ENCODE measurements at regions not wholly inside any gene's neighbourhood (a gene's known extent, or its start where the extent isn't known, plus 50 kb on each side); places are given as distances from the start of the nearest gene placed in this dataset.

- DNase-seq = no peak
These were observed 497.5 kb upstream of the CITED2 start for GRCh38 chr6:139871803-139872510.

GRCh38 chr6:139871165-139871710 lies 496.8 kb upstream of the CITED2 start:
- no peak for DNase-seq

- DNase-seq = no peak
These were observed 494.1 kb upstream of the CITED2 start for GRCh38 chr6:139868576-139868975.

- no peak for DNase-seq
These were observed 489.5 kb upstream of the CITED2 start for GRCh38 chr6:139863964-139864363.

- DNase-seq = no peak
These were observed 488.9 kb upstream of the CITED2 start for GRCh38 chr6:139863346-139863745.

- no peak for DNase-seq
These were observed 487.9 kb upstream of the CITED2 start for GRCh38 chr6:139862311-139862710.

- DNase-seq = no peak
These were observed 485.8 kb upstream of the CITED2 start for GRCh38 chr6:139860203-139860602.

GRCh38 chr6:139858429-139858828 lies 484.0 kb upstream of the CITED2 start:
- no peak for DNase-seq

- DNase-seq = no peak
These were observed 482.7 kb upstream of the CITED2 start for GRCh38 chr6:139857143-139857542.

- DNase-seq = no peak
These were observed 482.1 kb upstream of the CITED2 start for GRCh38 chr6:139856562-139856961.

GRCh38 chr6:139855671-139856311 lies 481.3 kb upstream of the CITED2 start:
- no peak for DNase-seq

GRCh38 chr6:139853302-139853992 lies 479.0 kb upstream of the CITED2 start:
- DNase-seq = no peak

GRCh38 chr6:139852488-139853140 lies 478.2 kb upstream of the CITED2 start:
- DNase-seq = no peak

- no peak for DNase-seq
These were observed 477.6 kb upstream of the CITED2 start for GRCh38 chr6:139852067-139852466.

GRCh38 chr6:139851206-139851605 lies 476.8 kb upstream of the CITED2 start:
- no peak for DNase-seq

- DNase-seq = no peak
These were observed 476.1 kb upstream of the CITED2 start for GRCh38 chr6:139850512-139850911.

GRCh38 chr6:139847457-139847813 lies 473.0 kb upstream of the CITED2 start:
- no peak for DNase-seq

GRCh38 chr6:139846538-139847456 lies 472.3 kb upstream of the CITED2 start:
- DNase-seq = peak in 1 of 56 donors; percentile 1

GRCh38 chr6:139844907-139845306 lies 470.5 kb upstream of the CITED2 start:
- no peak for DNase-seq

- no peak for DNase-seq
These were observed 467.4 kb upstream of the CITED2 start for GRCh38 chr6:139841794-139842215.
